ENCODE measurements at regions not wholly inside any gene's neighbourhood (a gene's known extent, or its start where the extent isn't known, plus 50 kb on each side); places are given as distances from the start of the nearest gene placed in this dataset.

- TF ChIP-seq, protein P1, sequence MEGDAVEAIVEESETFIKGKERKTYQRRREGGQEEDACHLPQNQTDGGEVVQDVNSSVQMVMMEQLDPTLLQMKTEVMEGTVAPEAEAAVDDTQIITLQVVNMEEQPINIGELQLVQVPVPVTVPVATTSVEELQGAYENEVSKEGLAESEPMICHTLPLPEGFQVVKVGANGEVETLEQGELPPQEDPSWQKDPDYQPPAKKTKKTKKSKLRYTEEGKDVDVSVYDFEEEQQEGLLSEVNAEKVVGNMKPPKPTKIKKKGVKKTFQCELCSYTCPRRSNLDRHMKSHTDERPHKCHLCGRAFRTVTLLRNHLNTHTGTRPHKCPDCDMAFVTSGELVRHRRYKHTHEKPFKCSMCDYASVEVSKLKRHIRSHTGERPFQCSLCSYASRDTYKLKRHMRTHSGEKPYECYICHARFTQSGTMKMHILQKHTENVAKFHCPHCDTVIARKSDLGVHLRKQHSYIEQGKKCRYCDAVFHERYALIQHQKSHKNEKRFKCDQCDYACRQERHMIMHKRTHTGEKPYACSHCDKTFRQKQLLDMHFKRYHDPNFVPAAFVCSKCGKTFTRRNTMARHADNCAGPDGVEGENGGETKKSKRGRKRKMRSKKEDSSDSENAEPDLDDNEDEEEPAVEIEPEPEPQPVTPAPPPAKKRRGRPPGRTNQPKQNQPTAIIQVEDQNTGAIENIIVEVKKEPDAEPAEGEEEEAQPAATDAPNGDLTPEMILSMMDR (IDR thresholded peaks at IDR 0.05) = no peak
- TF ChIP-seq POLR2A (IDR thresholded peaks at IDR 0.05) (no peak), EP300 (IDR thresholded peaks at IDR 0.05) (no peak), POLR2AphosphoS5 (IDR thresholded peaks at IDR 0.05) (no peak)
Measured at GRCh38 chr6:50289366-50289765, 239.6 kb upstream of the DEFB112 start.

All from sigmoid colon (tissue), 4 donors.